ENCODE measurements at regions not wholly inside any gene's neighbourhood (a gene's known extent, or its start where the extent isn't known, plus 50 kb on each side); places are given as distances from the start of the nearest gene placed in this dataset.

DNA sequence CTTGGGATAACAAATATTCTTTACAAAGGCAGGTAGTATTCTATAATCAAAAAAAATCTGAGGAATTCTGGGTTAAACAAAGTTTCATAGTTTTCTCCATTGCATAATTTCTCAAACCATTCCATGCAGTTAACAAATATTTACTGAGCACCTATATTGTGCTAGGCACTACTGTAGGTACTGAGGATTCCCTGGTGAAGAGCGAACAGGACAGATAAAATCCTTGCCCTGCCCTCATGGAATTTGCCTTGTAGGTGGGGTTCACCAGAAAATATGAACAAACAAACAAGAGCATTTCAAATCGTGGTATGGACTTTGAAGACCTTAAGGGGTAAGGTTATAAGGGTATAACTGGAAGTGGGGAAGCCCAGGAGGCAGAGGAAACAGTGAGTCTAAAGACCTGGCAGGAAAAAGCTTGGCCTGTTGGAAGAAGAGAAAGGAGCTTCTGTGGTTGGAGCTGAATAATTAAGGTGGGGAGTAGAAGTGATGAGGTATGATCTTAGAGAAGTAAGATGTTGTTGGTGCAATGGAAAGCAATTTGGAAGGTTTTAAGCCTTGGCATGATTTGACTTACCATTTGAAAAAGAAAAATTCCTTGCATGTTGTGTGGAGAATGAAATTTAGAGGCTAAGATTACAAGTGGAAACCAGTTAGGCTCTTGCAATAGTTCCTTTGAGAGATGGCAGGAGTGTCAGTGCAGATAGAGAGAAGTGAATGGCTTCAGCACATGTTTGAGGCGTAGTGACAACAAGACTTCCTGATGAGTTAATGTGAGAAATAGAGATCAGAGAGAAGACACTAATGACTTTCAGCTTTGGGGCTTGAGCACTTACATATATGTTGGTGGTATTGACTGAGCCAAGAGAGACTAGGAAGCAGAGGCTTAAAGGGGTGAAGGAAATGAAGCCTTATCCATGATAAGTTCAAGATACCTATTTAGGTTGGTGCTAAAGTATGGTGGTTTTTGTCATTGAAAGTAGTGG, 55.7 kb upstream of the PICALM start:
- H3K9me3 ChIP-seq (ENCODE audit: low read depth, low read length) = no peaks in the 10 kb centered on the region
- H3K4me1 ChIP-seq (ENCODE audit: insufficient read depth, low read length) = no peaks in the 10 kb centered on the region
- H3K4me3 ChIP-seq (ENCODE audit: low read length) = no peak overlapping the region
- H3K27me3 ChIP-seq (ENCODE audit: insufficient read depth, low read length) = no peaks in the 10 kb centered on the region

DNA sequence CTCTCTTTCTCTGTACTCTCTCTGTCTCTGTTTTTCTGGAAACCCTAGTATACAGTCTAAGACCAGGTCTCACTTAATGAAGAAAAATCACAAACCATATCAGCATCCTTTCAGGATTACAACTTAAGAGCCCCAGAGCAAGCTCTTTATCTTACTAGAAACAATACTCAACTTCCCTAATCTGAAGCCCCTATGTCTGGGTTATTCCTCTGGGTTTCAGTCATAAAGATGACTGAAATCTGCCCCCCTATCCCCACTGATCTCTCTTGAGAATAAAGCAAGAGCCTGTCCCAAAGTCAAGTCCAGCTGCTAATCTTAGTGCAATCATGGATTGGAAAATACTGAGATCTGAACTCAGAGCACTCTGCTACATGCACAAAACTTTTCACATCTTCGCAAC, 53.9 kb upstream of the PICALM start:
- Histone ChIP-seq H3K4me1 (ENCODE audit: insufficient read depth, low read length) (no peaks in the 10 kb centered on the region), H3K27me3 (ENCODE audit: insufficient read depth, low read length) (no peaks in the 10 kb centered on the region), H3K9me3 (ENCODE audit: low read depth, low read length) (no peaks in the 10 kb centered on the region), H3K4me3 (ENCODE audit: low read length) (no peak overlapping the region)

DNA sequence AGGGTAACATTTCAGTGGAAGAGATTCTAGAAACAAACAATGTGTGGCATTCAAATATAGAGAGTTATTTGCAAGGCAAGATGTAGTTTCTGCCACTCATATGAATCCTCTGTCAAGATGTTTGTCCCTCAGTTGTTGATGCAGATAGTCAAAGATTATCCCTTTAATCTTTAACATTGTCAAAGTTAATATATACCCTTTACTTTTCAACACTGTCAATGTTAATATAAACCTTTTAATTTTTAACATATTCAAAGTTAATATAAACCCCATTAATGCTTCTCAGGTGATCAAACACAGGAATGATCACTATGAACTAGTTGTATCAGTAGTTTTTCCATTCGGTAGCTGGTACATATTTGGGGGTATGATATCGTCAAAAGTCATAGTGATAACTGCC, 51.9 kb upstream of the PICALM start:
- Histone ChIP-seq H3K4me3 (ENCODE audit: low read length) (no peak overlapping the region), H3K27me3 (ENCODE audit: insufficient read depth, low read length) (no peaks in the 10 kb centered on the region), H3K4me1 (ENCODE audit: insufficient read depth, low read length) (peaks cover 16% of the 10 kb centered on the region), H3K9me3 (ENCODE audit: low read depth, low read length) (no peaks in the 10 kb centered on the region)

DNA sequence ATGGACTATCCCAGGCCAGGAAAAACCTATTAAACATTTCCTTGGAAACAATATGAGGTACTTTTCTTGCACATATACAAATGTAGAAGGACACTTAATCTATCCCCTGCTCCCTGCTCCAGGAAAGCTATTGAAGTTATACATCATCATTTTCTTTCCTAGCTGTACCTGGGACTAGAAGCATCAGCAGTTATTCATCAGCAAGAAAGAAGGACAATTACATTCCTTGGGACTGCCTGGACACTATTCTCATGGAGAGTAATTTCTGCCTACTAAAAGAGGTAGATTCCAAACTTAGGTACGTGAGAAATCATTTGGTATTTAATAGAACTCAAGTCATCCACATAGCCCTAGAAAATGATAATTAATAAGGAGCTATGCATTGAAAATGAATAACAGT, 51.0 kb upstream of the PICALM start:
- Histone ChIP-seq H3K4me1 (ENCODE audit: insufficient read depth, low read length) (peaks cover 16% of the 10 kb centered on the region), H3K9me3 (ENCODE audit: low read depth, low read length) (no peaks in the 10 kb centered on the region), H3K4me3 (ENCODE audit: low read length) (no peak overlapping the region), H3K27me3 (ENCODE audit: insufficient read depth, low read length) (no peaks in the 10 kb centered on the region)

DNA sequence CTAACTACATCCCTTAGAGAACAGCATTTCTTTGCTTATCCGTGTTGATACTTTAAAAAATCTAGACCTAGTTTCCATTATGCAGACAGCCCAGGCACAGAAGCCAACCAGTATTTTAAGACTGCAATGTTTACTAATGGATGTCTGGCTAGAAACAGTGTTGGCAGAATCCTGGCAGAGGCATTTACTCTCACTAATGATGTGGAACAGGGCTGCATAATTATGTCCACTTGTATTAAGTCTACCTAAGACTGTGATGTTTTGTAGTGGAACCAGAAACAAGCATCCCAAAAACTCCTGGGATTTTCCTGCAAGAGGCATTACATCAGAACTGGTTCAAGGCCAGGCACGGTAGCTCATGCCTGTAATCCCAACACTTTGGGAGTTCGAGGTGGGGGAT, 50.2 kb upstream of the PICALM start:
- peaks cover 16% of the 10 kb centered on the region for H3K4me1 ChIP-seq (ENCODE audit: insufficient read depth, low read length)
- H3K9me3 ChIP-seq (ENCODE audit: low read depth, low read length) = no peaks in the 10 kb centered on the region
- no peak overlapping the region for H3K4me3 ChIP-seq (ENCODE audit: low read length)
- no peaks in the 10 kb centered on the region for H3K27me3 ChIP-seq (ENCODE audit: insufficient read depth, low read length)
